ENCODE measurements at regions not wholly inside any gene's neighbourhood (a gene's known extent, or its start where the extent isn't known, plus 50 kb on each side); places are given as distances from the start of the nearest gene placed in this dataset.

GRCh38 chr9:79254900-79255650 lies 316.7 kb upstream of the TLE4 start:
- Histone ChIP-seq H3K4me1 (ENCODE audit: insufficient read depth, low read length, poor library complexity, severe bottlenecking) (peaks cover 16% of the 10 kb centered on the region), H3K36me3 (ENCODE audit: insufficient read depth, low read length, poor library complexity, severe bottlenecking) (no peaks in the 10 kb centered on the region), H3K9me3 (ENCODE audit: low read depth, low read length, poor library complexity, severe bottlenecking) (peaks cover 4% of the 10 kb centered on the region), H3K27me3 (replicated peaks; ENCODE audit: insufficient read depth, low read depth, low read length, poor library complexity) (peaks cover 86% of the 10 kb centered on the region), H3K27ac (ENCODE audit: low read depth, low read length, poor library complexity, severe bottlenecking) (no peak overlapping the region), H3K4me3 (ENCODE audit: low read depth, low read length, poor library complexity, severe bottlenecking) (no peak overlapping the region)
- BruUV-seq (replicated peaks): no TSS peak
- intact Hi-C loops (cut with micrococcal nuclease; ENCODE audit: unreplicated experiment): no loop called here
- POLR2A ChIA-PET (ENCODE audit: low non-redundant PET): no interaction called here
- CTCF ChIA-PET: interaction anchor here (0.5 kb wide), 1 partner anchor 285 kb away, joined by 3 read pairs; no protein-coding TSS in a partner anchor
- TF ChIP-seq EZH2 (IDR thresholded peaks at IDR 0.05; ENCODE audit: borderline replicate concordance, low read depth, low read length, poor library complexity, severe bottlenecking): no peak
- no peak; the same call in 1 of the 2 replicates for TF ChIP-seq CTCF (conservative IDR thresholded peaks at IDR 0.05; ENCODE audit: low read depth, low read length)
- DNase-seq (ENCODE audit: low spot score): peak; percentile 5

- DNase-seq (ENCODE audit: low spot score): no peak
- Histone ChIP-seq H3K9me3 (ENCODE audit: low read depth, low read length, poor library complexity, severe bottlenecking) (peaks cover 4% of the 10 kb centered on the region), H3K27ac (ENCODE audit: low read depth, low read length, poor library complexity, severe bottlenecking) (no peak overlapping the region), H3K4me3 (ENCODE audit: low read depth, low read length, poor library complexity, severe bottlenecking) (no peak overlapping the region), H3K4me1 (ENCODE audit: insufficient read depth, low read length, poor library complexity, severe bottlenecking) (peaks cover 16% of the 10 kb centered on the region), H3K27me3 (replicated peaks; ENCODE audit: insufficient read depth, low read depth, low read length, poor library complexity) (peaks cover 86% of the 10 kb centered on the region), H3K36me3 (ENCODE audit: insufficient read depth, low read length, poor library complexity, severe bottlenecking) (no peaks in the 10 kb centered on the region)
- ChIA-PET CTCF (no interaction called here), POLR2A (ENCODE audit: low non-redundant PET) (no interaction called here)
- TF ChIP-seq EZH2 (IDR thresholded peaks at IDR 0.05; ENCODE audit: borderline replicate concordance, low read depth, low read length, poor library complexity, severe bottlenecking) (no peak), CTCF (conservative IDR thresholded peaks at IDR 0.05; ENCODE audit: low read depth, low read length) (no peak)
- BruUV-seq (replicated peaks): no TSS peak
- intact Hi-C loops (cut with micrococcal nuclease; ENCODE audit: unreplicated experiment): no loop called here
Measured at GRCh38 chr9:79255651-79256260, 316.0 kb upstream of the TLE4 start.

DNA sequence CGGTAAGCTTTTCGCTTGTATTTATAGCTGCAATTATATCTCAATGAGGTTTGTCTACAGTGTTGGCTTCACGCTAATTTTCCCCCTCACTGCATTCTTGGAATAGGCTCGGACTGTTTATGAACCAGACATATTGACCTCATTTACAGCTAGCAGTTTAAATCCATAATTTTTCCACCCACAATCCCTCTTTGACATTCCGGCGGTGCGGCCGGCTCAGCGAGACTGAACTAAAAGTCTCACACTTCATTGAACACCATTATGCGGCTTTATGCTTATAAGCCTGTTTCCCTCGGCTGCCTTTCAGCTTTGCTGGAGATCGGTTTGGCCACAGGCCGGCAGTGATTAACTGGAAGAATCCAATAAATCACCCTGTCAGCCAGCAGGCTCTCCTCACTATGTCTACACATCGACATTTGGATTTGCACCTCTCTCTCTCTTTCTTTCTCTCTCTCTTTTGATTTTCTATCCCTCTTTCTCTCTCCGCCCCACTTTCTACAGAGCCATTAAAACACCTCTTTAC lies 315.0 kb upstream of the TLE4 start:
- peaks cover 16% of the 10 kb centered on the region for H3K4me1 ChIP-seq (ENCODE audit: insufficient read depth, low read length, poor library complexity, severe bottlenecking)
- no peak overlapping the region for H3K27ac ChIP-seq (ENCODE audit: low read depth, low read length, poor library complexity, severe bottlenecking)
- DNase-seq (ENCODE audit: low spot score): peak; percentile 93
- BruUV-seq (replicated peaks): no TSS peak
- intact Hi-C loops (cut with micrococcal nuclease; ENCODE audit: unreplicated experiment): no loop called here
- no peaks in the 10 kb centered on the region for H3K36me3 ChIP-seq (ENCODE audit: insufficient read depth, low read length, poor library complexity, severe bottlenecking)
- TF ChIP-seq EZH2 (IDR thresholded peaks at IDR 0.05; ENCODE audit: borderline replicate concordance, low read depth, low read length, poor library complexity, severe bottlenecking) (no peak), CTCF (conservative IDR thresholded peaks at IDR 0.05; ENCODE audit: low read depth, low read length) (no peak)
- peak overlapping the region; percentile 11 for H3K4me3 ChIP-seq (ENCODE audit: low read depth, low read length, poor library complexity, severe bottlenecking)
- H3K9me3 ChIP-seq (ENCODE audit: low read depth, low read length, poor library complexity, severe bottlenecking): peaks cover 4% of the 10 kb centered on the region
- CTCF ChIA-PET: interaction anchor here (0.7 kb wide), 1 partner anchor 90 kb away, joined by 3 read pairs; no protein-coding TSS in a partner anchor
- peaks cover 87% of the 10 kb centered on the region for H3K27me3 ChIP-seq (replicated peaks; ENCODE audit: insufficient read depth, low read depth, low read length, poor library complexity)
- POLR2A ChIA-PET (ENCODE audit: low non-redundant PET): no interaction called here

Measured in A673 (cell line).